ENCODE measurements at regions not wholly inside any gene's neighbourhood (a gene's known extent, or its start where the extent isn't known, plus 50 kb on each side); places are given as distances from the start of the nearest gene placed in this dataset.

GRCh38 chrX:20507901-20508620 is 241.4 kb upstream of the RPS6KA3 start:
- no peaks in the 10 kb centered on the region for H3K4me1 ChIP-seq (replicated peaks in 1 of 2; ENCODE audit: control insufficient read depth in 2 of 2, insufficient read depth in 2 of 2, low read length in 2 of 2)
- no peak overlapping the region for H3K4me2 ChIP-seq (ENCODE audit: insufficient read depth, low read length)
- H3K9ac ChIP-seq (ENCODE audit: insufficient read depth in 1 of 2, low read depth in 2 of 2, low read length in 2 of 2), result no peak overlapping the region
- no peaks in the 10 kb centered on the region for H4K20me1 ChIP-seq (replicated peaks; ENCODE audit: control insufficient read depth, insufficient read depth, low read length)
- no peak for DNase-seq (ENCODE audit: extremely low read depth in 1 of 4, low spot score in 3 of 4)
- ChIA-PET POLR2A (no interaction called here), CTCF (ENCODE audit: low intra/inter-chr PET ratio) (no interaction called here)
- FAIRE-seq, result no peak
- H3K79me2 ChIP-seq (ENCODE audit: control insufficient read depth, insufficient read depth, low read length), result no peaks in the 10 kb centered on the region
- TF ChIP-seq SP2 (IDR thresholded peaks at IDR 0.05; ENCODE audit: extremely low read depth, low read depth, low read length, poor library complexity, severe bottlenecking), result no peak
- TF ChIP-seq ZBTB1 (CRISPR knock-in tag; IDR thresholded peaks at IDR 0.05; ENCODE audit: borderline replicate concordance, low read depth), result no peak
- no peak for TF ChIP-seq ZNF830 (CRISPR knock-in tag; IDR thresholded peaks at IDR 0.05)
- in situ Hi-C loops (cut with MboI) (no loop called here), intact Hi-C loops (cut with micrococcal nuclease) (no loop called here)
- H3K27me3 ChIP-seq (ENCODE audit: control insufficient read depth in 2 of 2, insufficient read depth in 2 of 2, low read length in 2 of 2), result no peaks in the 10 kb centered on the region
- H2AFZ ChIP-seq (ENCODE audit: low read depth, low read length), result no peak overlapping the region
- H3K9me3 ChIP-seq (replicated peaks; ENCODE audit: control insufficient read depth, insufficient read depth, low read depth, low read length), result no peaks in the 10 kb centered on the region
- no peak overlapping the region for H3K4me3 ChIP-seq
- H3K27ac ChIP-seq (ENCODE audit: extremely low read depth, low read depth, low read length), result no peak overlapping the region
- WGBS (ENCODE audit: insufficient coverage, low coverage, missing lambda C conversion rate), result 0% methylated on average over 2 of the region's 2 CpGs
- BruUV-seq (replicated peaks), result no TSS peak
- no peaks in the 10 kb centered on the region for H3K36me3 ChIP-seq (ENCODE audit: control insufficient read depth, insufficient read depth, low read length)
- no peak for ATAC-seq
- H3K9me1 ChIP-seq (ENCODE audit: control insufficient read depth, insufficient read depth, low read length), result no peaks in the 10 kb centered on the region

GRCh38 chrX:20506739-20507138 is 240.0 kb upstream of the RPS6KA3 start:
- no peak for FAIRE-seq
- no peak for TF ChIP-seq CSDE1 (IDR thresholded peaks at IDR 0.05)
- TF ChIP-seq MGA (IDR thresholded peaks at IDR 0.05), result no peak

More at GRCh38 chrX:20506739-20507138, 240.0 kb upstream of the RPS6KA3 start:
- Histone ChIP-seq H3K9ac (ENCODE audit: insufficient read depth in 1 of 2, low read depth in 2 of 2, low read length in 2 of 2) (no peak overlapping the region), H3K4me2 (ENCODE audit: insufficient read depth, low read length) (no peak overlapping the region), H3K4me1 (replicated peaks in 1 of 2; ENCODE audit: control insufficient read depth in 2 of 2, insufficient read depth in 2 of 2, low read length in 2 of 2) (no peaks in the 10 kb centered on the region), H4K20me1 (replicated peaks; ENCODE audit: control insufficient read depth, insufficient read depth, low read length) (no peaks in the 10 kb centered on the region), H3K79me2 (ENCODE audit: control insufficient read depth, insufficient read depth, low read length) (no peaks in the 10 kb centered on the region), H2AFZ (ENCODE audit: low read depth, low read length) (no peak overlapping the region), H3K27ac (ENCODE audit: extremely low read depth, low read depth, low read length) (no peak overlapping the region), H3K9me1 (ENCODE audit: control insufficient read depth, insufficient read depth, low read length) (no peaks in the 10 kb centered on the region), H3K36me3 (ENCODE audit: control insufficient read depth, insufficient read depth, low read length) (no peaks in the 10 kb centered on the region), H3K27me3 (ENCODE audit: control insufficient read depth in 2 of 2, insufficient read depth in 2 of 2, low read length in 2 of 2) (no peaks in the 10 kb centered on the region), H3K4me3 (no peak overlapping the region), H3K9me3 (replicated peaks; ENCODE audit: control insufficient read depth, insufficient read depth, low read depth, low read length) (no peaks in the 10 kb centered on the region)
- POLR2A ChIA-PET, result no interaction called here
- no TSS peak for BruUV-seq (replicated peaks)
- DNase-seq (ENCODE audit: extremely low read depth in 1 of 4, low spot score in 3 of 4), result no peak
- CTCF ChIA-PET (ENCODE audit: low intra/inter-chr PET ratio), result no interaction called here
- no peak for ATAC-seq
- in situ Hi-C loops (cut with MboI) (no loop called here), intact Hi-C loops (cut with micrococcal nuclease) (no loop called here)

Data from K562 (cell line).